Fibroblast of skin of abdomen (primary cell): ENCODE measurements at regions not wholly inside any gene's neighbourhood (a gene's known extent, or its start where the extent isn't known, plus 50 kb on each side); places are given as distances from the start of the nearest gene placed in this dataset.

Experiments
- DNase-seq: peaks from one replicate; pipeline ENCODE4 v3.0.0-alpha.2; 2013

DNA sequence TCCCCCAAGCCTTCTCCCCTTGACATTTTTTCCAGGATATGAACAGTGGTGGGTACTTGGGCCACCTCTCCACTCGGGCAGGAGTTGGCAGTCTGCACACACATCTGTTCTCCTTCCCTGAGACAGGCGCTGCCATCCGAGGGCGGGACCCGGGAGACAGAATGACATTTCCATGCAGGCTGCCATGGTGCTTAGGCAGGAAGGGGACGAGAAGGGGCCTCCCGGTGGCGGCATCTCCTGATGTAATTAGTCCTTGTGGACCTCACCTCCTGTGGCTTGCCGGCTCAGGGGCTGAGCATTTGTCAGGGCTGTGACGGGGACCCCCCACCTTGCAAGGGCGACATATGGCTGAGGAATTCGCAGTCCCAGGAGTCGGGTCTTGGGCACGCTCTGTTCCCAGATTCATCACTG is 197.2 kb downstream of the FOXL1 start:
- no peak for DNase-seq

DNA sequence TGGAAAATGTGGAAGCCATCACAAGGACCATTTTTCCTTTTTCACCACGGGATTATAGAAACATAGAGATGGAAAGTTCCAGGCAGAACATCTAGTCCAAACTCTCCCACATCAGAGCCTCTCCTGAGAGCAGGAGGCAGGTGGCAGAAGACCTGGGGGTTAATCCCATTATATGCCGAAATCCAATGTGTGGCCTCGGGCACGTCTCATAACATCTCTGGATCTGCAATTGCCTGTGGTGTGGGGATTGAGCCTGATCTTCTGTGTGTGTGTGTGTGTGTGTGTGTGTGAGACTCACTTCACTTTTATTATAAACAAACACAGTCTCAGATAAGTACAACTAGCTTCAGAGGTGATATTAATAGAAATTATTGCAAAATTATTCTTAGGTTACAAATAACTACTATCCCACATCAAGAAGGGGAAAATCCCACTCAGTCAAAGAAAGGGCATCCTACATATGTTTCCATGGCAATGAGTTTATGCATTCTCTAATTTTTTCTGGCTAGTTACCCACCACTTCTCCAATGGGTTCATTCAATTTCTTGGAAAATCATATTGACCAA is 199.1 kb downstream of the FOXL1 start:
- DNase-seq: no peak

DNA sequence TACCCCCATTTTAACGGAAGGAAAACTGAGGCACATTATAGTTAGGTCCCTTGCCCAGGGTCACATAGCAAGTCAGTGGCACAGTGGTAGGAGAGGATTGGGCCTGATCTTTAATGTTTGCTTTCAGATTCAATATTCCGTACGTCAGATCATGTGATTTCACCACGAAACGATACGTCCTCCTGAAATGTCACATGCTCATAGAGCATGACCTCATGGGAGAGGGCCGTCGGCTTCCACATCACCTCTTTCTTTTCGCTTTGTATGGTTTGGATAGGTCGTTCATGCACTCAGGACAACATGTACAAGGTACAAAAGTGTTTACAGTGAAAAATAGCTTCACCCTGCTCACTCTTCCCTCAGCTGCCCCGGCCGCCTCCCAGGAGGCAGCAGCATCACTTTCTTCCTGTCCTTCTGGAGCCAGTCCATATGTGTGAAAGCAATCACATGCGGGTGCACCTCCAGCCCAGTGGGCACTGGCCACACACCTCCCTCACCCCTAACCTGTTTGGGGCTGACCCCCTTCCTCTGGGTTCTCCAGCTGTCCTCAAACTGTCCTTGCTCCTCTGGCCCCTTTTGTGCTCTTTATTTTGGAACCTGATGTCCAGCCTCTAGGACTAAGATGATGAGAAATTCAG is 199.9 kb downstream of the FOXL1 start:
- DNase-seq: no peak

DNA sequence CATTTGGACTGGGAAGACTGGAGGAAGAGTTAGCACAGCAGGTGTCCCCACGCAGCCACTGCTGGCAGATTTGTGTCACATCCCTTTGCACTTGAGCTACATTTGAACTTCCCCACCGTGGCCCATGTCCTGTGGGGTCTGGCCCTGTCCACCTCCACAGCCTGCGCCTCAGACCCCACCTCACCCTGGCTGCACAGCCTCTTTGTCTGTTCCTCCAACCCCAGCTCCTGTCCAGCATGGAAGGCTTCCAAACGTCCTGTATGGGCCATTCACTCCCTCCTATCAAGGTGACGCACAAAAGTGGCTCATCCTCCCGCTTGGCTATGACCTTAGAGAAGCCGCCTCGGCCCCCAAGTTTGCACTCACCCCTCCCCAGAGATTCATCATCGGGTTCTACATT is 200.6 kb downstream of the FOXL1 start:
- no peak for DNase-seq

DNA sequence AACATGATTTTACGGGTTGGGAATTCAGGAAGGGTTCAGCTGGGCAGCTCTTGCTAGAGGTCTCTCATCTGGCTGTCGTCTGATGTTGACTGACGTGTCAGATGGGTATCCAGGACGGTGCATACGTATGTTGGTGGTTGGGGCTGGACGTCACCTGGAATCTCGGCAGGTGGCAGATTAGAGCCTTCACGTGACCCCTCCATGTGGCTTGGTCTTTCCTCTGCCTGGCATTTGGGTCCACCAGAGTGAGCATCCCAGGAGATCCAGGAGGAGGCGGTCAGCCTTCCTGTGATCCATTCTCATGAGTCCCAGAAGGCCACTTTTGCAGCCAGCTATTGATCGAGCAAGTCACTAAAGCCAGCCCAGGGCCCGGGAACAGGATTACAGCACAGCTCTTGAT is 202.7 kb downstream of the FOXL1 start:
- no peak for DNase-seq

DNA sequence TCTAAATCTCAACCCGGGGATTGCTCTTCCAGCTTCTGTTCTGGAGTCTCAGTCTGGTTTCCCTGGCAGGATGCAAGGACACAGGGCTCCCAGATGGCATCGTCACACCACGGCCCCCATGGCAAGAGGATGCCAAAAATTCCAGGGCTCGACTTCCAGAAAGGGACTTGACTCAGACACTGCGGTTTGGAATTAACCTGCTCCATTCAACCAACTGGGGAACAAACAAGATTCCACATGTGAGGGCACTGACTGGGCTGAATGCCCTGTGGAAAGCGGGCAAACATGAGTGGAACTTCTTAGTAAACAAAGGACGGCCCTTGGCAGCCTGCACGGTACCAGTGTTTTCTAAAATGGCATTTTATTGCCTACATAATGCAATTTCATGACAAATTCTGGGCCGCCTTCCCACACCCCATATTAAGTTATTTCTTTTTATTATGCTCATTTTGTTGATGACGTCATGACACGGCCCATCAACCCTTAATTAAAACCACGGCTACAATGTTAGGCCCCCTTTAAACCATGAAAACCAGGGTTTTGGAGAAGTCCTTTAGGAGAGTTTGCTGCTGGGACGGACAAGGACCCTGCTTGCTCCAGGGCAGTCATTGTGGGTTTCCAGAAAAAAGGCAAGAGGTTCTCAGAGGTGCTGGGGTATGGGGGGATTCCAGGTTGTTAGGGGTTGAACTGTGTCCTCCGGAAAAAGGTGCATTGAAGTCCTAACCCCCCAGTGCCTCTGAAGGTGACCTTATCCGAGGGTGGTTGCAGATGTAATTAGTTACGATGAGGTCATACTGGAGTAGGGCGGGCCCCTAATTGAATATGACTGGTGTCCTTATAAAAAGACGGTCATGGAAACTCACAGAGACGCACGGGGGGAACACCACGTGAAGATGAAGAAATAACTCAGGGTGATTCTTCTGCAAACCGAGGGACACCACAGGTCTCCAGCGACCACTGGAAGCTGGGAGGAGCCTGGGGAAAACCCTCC is 205.6 kb downstream of the FOXL1 start:
- DNase-seq: no peak

DNA sequence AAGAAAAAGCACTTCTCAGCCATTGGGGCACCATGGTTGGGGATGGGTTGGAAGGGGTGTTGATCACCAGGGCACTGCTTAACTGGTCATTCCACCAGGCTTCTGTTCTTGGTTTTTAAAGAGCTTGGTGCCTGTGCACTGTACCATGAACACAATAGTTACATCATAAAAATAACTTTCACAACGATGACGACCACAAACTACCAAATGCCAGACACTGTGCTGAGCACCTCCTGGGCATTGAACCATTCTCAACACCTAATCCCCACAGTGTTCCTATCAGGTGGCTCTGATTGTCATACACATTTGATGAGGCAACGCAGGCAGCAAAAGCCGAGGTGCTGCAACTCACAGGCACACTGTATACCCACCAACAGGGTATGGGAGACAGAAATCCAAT is 208.0 kb downstream of the FOXL1 start:
- DNase-seq: no peak

DNA sequence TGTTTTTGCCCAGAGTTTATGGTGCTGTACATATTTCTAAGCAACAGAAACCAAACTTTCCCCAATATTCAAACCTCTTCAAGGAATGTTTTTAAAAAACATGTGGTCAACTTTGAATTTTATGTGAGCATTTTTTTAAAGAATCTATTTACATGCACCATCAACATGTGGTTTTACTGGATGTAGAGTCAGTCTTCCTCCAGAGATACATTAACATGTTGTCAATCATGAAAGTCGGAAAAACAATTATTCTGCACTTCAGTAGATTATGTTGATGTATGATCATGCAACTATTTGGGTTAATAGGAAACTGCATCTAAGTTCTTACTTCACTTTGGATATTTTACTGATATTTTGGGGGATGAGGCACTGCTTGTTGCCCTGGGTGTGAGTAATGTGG is 208.6 kb downstream of the FOXL1 start:
- no peak for DNase-seq

DNA sequence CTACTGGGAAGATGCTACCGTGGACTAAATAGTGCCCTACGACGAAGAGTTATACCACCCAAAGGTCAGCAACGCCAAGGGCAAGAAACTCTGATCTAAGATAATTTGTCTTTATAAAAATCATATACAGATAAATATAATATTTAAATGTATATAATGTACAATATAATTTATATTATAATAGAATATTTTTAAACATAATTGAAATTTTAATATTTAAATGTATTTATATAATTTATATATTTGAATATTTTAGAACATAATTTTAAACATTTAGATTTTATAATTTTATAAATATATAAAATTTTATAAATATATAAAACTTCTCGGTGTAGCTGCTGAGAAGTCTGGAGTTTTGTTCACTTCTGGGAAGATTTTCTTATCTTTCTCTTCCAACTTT is 209.2 kb downstream of the FOXL1 start:
- no peak for DNase-seq

DNA sequence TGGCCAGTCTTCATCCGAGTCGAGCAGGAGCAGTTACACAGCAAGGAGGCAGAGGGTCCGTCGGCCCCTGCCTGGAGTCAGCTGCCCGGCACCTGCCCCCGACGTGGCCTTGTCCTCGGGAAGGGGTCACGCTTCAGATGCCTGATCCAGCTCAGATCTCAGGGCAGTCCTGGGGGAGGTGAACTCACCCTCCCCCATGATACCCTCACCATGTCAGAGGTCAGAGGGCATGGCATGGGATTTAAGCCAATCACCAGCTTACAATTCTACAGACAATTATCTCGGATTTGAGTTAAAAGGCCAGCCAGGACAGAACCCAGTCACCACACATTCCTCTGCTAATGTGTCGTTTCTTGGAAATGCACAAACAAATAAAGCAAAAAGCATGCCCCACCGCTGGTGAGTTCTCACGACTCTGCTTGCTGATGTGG is 211.3 kb downstream of the FOXL1 start:
- DNase-seq: peak; percentile 29

DNA sequence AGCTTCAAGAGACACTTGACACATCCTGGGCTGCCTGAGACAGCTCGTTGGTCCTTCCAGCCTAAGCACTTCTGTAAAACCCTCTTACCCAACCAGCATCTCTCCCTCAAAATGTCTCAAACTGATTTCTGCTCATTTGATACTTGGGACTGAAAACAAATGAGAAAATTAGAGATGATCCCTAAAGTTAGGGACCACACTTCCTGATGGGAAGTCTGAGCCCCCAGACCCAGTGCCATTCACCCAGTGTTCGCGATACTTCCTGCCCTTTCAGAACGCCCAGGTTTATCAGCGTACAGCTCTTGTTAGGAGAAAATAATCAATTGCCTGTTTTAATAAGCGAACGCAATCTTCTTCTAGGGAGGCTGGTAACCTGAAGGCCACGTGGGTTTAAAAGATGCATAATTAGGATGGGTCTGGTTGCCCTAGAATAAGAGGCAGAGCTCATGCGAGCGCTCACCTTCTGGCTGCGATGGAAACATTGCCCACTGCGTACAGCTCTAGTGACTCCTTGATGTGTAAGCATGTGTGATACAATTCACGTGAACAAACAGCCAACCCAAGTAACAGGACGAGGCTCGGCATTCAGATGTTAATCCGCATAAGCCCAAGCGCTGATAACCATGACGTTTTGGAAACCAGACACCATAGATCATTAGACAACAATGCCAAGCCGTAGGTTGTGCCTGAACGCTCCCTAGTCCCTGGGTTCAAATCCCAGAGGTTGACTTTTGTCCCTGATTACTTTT is 213.1 kb downstream of the FOXL1 start:
- DNase-seq: no peak

DNA sequence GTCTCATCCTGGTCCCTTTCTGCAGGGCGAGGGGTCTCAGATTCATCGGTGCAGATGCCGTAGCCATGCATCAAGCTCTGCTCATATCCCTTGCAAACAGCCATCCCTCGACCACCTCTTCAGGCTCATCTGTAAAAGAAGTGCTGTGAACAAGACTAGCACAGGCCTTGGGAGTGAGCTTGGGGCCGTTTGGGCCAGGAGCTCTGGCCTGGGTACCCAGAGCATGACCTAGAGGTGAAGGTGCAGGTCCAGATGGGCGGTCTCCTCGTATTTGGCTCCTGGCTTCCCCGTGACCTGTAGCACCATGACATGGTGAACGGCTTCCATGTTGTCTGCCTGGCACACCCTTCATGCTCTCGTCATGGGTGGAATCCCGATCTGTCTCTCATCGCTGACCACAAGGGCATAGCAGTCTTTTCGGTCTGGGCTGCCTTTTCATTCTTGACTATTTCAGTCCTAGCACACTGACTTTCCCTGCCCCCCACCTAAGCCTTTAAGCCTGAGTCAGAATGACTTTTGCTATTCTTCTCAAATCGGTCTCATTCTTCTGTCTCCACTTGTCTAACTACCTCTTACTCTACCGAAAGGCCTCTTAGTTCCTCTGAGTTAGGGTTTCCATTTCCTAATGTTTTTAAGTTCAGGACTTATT is 216.0 kb downstream of the FOXL1 start:
- no peak for DNase-seq

DNA sequence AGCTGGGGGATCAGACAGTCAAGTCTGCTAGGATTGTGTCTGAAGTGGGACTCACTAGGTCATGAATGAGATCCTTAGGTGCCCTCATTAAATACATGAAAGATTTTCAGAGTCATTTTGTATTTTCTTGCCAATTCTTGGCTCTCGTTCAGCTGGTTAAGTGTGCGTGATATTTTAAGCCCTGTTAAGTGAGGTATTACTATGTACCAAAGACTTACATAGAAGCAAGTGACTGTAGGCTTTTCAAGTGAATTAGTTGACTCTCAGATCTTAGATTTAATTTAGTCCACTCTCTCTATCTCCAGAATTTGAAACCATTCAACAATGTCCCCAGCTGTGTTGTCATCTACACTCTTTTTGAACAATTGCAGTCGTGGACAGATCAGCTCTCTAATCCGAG is 219.4 kb downstream of the FOXL1 start:
- no peak for DNase-seq

DNA sequence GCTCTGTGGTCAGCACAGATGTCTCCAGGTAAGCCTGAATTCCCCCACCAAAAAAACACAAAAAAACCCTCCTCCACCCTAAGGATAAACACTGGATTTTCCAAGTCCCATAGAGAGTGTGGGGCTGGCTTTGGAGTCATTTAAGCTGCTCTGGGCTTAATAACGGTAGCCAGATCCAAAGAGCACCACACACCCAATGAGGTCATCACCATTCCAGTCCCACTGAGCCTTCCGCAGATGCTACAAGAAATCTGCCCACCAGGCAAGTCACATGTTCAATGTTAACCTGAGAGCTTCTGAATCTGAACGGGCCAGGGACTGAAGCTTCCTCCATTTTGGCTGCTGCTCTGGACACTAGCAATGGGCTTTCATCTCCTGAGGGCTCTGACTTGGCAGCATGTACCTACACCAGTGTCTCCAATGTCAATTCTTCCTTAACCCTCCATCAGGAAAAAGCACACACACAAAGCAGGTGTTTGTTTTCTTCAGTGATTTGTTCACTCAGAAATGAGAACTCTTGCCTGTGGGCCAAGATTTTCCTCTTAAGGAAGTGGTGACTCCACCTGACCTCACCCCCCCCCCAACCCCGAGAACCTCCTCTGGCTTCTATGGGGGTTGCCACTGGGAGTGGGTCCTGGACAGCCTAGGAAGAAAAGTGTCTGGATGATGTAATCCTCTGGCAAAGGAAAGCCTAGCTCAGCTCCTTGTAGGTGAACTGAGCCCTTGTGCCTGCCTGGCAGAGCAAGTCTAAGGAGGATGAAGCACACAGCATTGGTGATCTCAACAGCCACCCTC is 220.1 kb downstream of the FOXL1 start:
- no peak for DNase-seq

DNA sequence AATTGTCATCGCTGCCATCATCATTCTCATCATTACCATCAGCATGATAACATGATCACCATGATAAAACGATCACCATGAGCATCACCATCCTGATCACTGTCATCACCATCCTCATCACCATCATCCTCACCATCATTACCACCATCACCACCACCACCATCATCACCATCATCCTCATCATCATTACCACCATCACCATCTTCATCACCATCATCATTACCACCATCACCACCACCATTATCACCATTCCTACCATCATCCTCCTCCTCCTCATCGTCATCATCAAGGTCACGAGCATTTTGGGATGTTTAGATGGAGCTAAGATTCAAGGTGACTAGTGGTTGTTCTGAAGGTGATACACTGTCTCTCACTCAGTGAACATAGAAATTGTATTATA is 221.0 kb downstream of the FOXL1 start:
- DNase-seq: no peak

DNA sequence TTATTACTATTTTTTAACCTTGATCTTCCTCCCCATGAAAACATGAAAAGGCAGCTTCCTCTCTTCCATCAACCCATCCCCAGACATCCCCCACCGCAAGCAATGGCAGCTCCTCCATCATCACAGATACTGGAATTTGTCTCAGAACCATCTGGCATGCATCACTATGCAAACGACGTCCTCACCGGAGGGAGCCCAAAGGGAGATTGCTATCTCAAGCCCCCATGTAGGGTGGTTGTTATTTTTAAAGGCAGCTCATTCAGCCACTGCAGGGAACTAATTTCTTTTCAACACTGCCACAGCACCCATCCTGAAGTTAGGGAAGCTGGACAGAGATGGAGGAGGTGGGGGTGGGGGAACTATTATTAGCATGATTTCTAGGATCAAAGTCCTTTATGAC is 222.5 kb downstream of the FOXL1 start:
- DNase-seq: peak; percentile 20

DNA sequence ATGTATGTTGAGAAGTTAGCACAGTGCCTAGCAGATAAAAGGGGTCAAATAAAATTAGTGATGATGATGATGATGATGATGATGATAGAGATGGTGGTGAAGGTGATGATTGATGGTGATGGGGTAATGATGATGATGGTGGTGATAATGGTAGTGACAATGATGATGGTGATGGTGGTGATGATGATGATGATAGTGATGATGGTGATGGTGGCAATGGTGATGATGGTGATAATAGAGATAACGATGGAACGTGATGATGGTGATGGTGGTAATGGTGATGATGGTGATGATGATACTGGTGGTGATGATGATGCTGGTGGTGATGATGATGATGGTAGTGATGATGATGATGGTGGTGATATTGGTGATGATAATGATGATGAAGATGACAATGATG is 223.7 kb downstream of the FOXL1 start:
- no peak for DNase-seq

DNA sequence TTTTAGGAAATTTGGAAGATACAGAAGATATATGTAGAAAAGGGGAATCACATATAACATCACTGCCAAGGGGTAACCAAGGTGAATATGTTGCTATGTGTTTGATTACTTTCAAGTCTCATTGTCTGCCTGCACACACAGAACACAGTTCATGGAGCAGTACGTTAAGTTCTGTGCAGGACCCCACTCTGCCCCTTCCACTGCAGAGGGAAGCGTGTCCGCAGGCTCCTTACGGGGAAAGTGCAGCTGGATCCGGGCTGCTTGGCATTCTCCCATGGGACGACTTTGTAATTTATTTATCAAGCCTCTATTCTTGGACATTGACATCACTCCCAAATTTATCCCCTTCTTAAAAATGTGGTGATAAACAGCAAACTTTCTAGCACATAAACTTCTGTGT is 226.8 kb downstream of the FOXL1 start:
- DNase-seq: no peak

DNA sequence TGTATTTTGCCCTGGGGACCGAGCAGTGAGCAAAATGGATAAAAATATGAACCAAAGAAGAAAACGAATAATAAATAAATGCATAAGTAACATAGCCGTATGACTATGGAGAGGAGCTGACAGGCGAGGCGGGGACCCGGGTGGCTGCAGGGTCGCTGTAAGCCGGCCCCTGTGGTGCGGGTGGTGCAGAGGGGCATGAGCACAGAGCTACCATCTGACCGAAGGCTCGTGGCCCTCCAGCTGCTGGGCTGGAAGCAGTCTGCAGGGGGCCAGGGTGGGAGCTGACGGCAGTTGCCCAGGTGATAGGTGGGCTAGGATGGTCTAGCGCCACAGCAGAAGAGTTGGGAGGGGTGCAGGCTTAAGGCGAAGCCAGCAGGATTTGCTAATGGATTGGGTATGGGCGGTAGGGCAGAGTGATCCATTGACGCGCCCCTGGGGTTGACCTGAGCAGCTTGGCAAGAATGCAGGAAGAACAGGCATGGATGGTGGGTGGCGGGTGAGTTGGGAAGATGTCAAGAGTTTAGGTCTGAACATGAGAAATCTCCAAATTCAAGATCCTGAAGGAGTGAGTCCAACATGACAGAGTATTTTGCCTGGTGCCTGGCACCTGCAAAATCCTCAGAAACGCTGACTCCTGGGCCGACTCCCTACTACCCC is 228.0 kb downstream of the FOXL1 start:
- DNase-seq: no peak

DNA sequence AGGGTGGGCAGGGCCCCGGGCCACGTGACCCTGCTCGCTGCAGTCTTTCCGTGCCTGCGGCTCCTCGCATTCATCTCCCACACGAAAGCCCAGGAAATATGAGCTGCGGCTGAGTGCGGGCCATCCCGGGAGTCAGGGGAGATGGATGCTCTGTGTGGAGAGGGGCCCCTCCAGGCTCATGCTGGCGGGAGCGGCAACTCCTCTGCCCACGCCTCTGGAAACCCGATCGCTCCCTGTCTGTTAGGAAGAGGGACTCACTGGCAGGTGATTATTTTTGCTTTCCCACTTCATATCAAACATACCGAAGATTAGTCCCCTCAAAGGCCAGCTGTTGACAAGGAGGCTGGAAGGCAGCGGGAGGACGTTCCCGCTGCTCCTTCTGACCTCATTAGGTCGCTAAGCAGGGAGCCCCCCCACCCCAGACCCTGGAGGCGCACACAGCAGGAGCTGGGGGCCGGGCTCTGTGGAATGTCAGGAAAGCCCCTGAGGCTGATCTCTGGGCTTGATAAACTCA is 228.5 kb downstream of the FOXL1 start:
- peak; percentile 56 for DNase-seq
